Naive thymus-derived CD4-positive, alpha-beta T cell (primary cell): ENCODE measurements at regions not wholly inside any gene's neighbourhood (a gene's known extent, or its start where the extent isn't known, plus 50 kb on each side); places are given as distances from the start of the nearest gene placed in this dataset.

Experiments used
- ATAC-seq: fragments of 150-1000 bp; cut with Tn5 transposase; 2 replicates; pipeline ENCODE4 v1.10.0; 2021; ENCODE audit warnings: mild to moderate bottlenecking, moderate library complexity
- CTCF ChIA-PET: fragments of 350-600 bp; sonication (Branson Sonifier 250); formaldehyde crosslinking; loops from one replicate; lab custom pipeline; 2021; ENCODE audit warnings: antibody characterized with exemption; lab: Charles Lee
- POLR2A ChIA-PET: fragments of 350-600 bp; sonication (Branson Sonifier 250); formaldehyde crosslinking; loops from one replicate; lab custom pipeline; 2021; ENCODE audit warnings: antibody characterized with exemption, inconsistent platforms; lab: Charles Lee
- DNase-seq, 9 donors: peaks; one replicate each; pipeline versions ENCODE4 v3.0.0 to v3.0.0-alpha.2; 2020 to 2022; ENCODE audit warnings: mixed read lengths in 1 of 9
- H3K27ac ChIP-seq: one replicate; pipeline ENCODE4 v1.7.0; 2013; ENCODE audit warnings: mild to moderate bottlenecking, low read depth, low read length, moderate library complexity
- H3K27me3 ChIP-seq, 2 donors: one replicate each; pipeline ENCODE4 v1.7.0; 2013; ENCODE audit warnings: low read length in 2 of 2, mild to moderate bottlenecking in 2 of 2, moderate library complexity in 2 of 2; ENCODE audit not compliant: control insufficient read depth in 2 of 2, insufficient read depth in 2 of 2
- H3K36me3 ChIP-seq, 3 experiments: 1 replicate in 2 of 3; 2 replicates in 1 of 3; pipeline ENCODE4 v1.7.0; 2013; ENCODE audit warnings: low read length in 3 of 3, mild to moderate bottlenecking in 3 of 3, moderate library complexity in 1 of 3; ENCODE audit not compliant: insufficient read depth in 3 of 3, control insufficient read depth in 2 of 3
- H3K4me1 ChIP-seq, 2 donors: one replicate each; pipeline ENCODE4 v1.7.0; 2013; ENCODE audit warnings: low read length in 2 of 2, mild to moderate bottlenecking in 2 of 2, moderate library complexity in 1 of 2; ENCODE audit not compliant: control insufficient read depth in 2 of 2, insufficient read depth in 2 of 2
- H3K4me3 ChIP-seq: 2 replicates; pipeline ENCODE4 v1.7.0; 2013; ENCODE audit warnings: mild to moderate bottlenecking, low read length
- H3K9me3 ChIP-seq, 3 experiments: 1 replicate in 2 of 3; 2 replicates in 1 of 3; pipeline ENCODE4 v1.7.0; 2013; ENCODE audit warnings: low read length in 3 of 3; ENCODE audit not compliant: control insufficient read depth in 2 of 3
- H3K27ac Mint-ChIP-seq, 9 donors: one replicate each; pipeline ENCODE4 v1.8.0; 2020 to 2022; ENCODE audit warnings: mixed read lengths in 9 of 9, mild to moderate bottlenecking in 8 of 9, moderate library complexity in 5 of 9, inconsistent platforms in 2 of 9
- H3K27me3 Mint-ChIP-seq, 5 donors: one replicate each; pipeline ENCODE4 v1.8.0; 2021 to 2022; ENCODE audit warnings: mixed read lengths in 5 of 5, mild to moderate bottlenecking in 1 of 5
- H3K36me3 Mint-ChIP-seq, 5 donors: one replicate each; pipeline ENCODE4 v1.8.0; 2020 to 2022; ENCODE audit warnings: mixed read lengths in 5 of 5, mild to moderate bottlenecking in 3 of 5, inconsistent platforms in 1 of 5
- H3K4me1 Mint-ChIP-seq, 7 donors: one replicate each; pipeline ENCODE4 v1.8.0; 2020 to 2022; ENCODE audit warnings: mixed read lengths in 7 of 7, mild to moderate bottlenecking in 3 of 7, inconsistent platforms in 1 of 7
- H3K4me3 Mint-ChIP-seq, 10 donors: one replicate each; pipeline ENCODE4 v1.8.0; 2020 to 2022; ENCODE audit warnings: mild to moderate bottlenecking in 10 of 10, mixed read lengths in 10 of 10, moderate library complexity in 6 of 10, inconsistent platforms in 2 of 10
- H3K9me3 Mint-ChIP-seq, 11 donors: one replicate each; pipeline ENCODE4 v1.8.0; 2020 to 2022; ENCODE audit warnings: mixed read lengths in 11 of 11, mild to moderate bottlenecking in 4 of 11, inconsistent platforms in 1 of 11, moderate library complexity in 1 of 11
- intact Hi-C, 2 donors: fragments of 100-400 bp; cut with micrococcal nuclease; formaldehyde crosslinking; loops; one replicate each; pipeline ENCODE4 v1.15.1; 2023

- ChIA-PET CTCF (no interaction called here), POLR2A (no interaction called here)
- H3K36me3 Mint-ChIP-seq = peaks cover 0 to 5% (median 0%) of the 10 kb centered on the region in 5 donors
- Histone ChIP-seq H3K4me3 (no peak overlapping the region), H3K4me1 (no peaks in the 10 kb centered on the region), H3K36me3 (no peaks in the 10 kb centered on the region), H3K27ac (no peak overlapping the region), H3K27me3 (no peaks in the 10 kb centered on the region), H3K9me3 (no peaks in the 10 kb centered on the region)
- DNase-seq (no peak), ATAC-seq (no peak)
- H3K4me1 Mint-ChIP-seq = peaks cover 0 to 3% (median 0%) of the 10 kb centered on the region in 7 donors
- intact Hi-C loops = no loop called here
- no peak overlapping the region for H3K4me3 Mint-ChIP-seq
- peaks cover 0 to 29% (median 8%) of the 10 kb centered on the region in 11 donors for H3K9me3 Mint-ChIP-seq
- peaks cover 36 to 52% (median 42%) of the 10 kb centered on the region in 5 donors for H3K27me3 Mint-ChIP-seq
- H3K27ac Mint-ChIP-seq = no peak overlapping the region
Observed at GRCh38 chr10:69703766-69704630, 74.0 kb downstream of the FAM241B start.

GRCh38 chr10:69709366-69709941 lies 79.4 kb downstream of the FAM241B start:
- Mint-ChIP-seq H3K27me3 (peaks cover 21 to 66% (median 31%) of the 10 kb centered on the region in 5 donors), H3K9me3 (peaks cover 0 to 18% (median 3%) of the 10 kb centered on the region in 11 donors), H3K27ac (no peak overlapping the region), H3K36me3 (peaks cover 0 to under 1% (median 0%) of the 10 kb centered on the region in 5 donors), H3K4me3 (no peak overlapping the region), H3K4me1 (no peaks in the 10 kb centered on the region)
- H3K4me1 ChIP-seq = no peaks in the 10 kb centered on the region
- no peak overlapping the region for H3K4me3 ChIP-seq
- ATAC-seq (no peak), DNase-seq (no peak)
- intact Hi-C loops = no loop called here
- no peaks in the 10 kb centered on the region for H3K27me3 ChIP-seq
- ChIA-PET POLR2A (no interaction called here), CTCF (no interaction called here)
- no peak overlapping the region for H3K27ac ChIP-seq
- no peaks in the 10 kb centered on the region for H3K9me3 ChIP-seq
- no peaks in the 10 kb centered on the region for H3K36me3 ChIP-seq

- Mint-ChIP-seq H3K9me3 (peaks cover 0 to 10% (median under 1%) of the 10 kb centered on the region in 11 donors), H3K36me3 (no peaks in the 10 kb centered on the region), H3K27me3 (peaks cover 20 to 62% (median 31%) of the 10 kb centered on the region in 5 donors), H3K4me1 (no peaks in the 10 kb centered on the region), H3K4me3 (no peak overlapping the region), H3K27ac (no peak overlapping the region)
- Histone ChIP-seq H3K27me3 (no peaks in the 10 kb centered on the region), H3K27ac (no peak overlapping the region), H3K4me3 (no peak overlapping the region), H3K9me3 (no peaks in the 10 kb centered on the region), H3K4me1 (no peaks in the 10 kb centered on the region), H3K36me3 (no peaks in the 10 kb centered on the region)
- ATAC-seq (no peak), DNase-seq (no peak)
- POLR2A ChIA-PET = no interaction called here
- intact Hi-C loops = no loop called here
- CTCF ChIA-PET = no interaction called here
Observed at GRCh38 chr10:69710008-69710888, 80.2 kb downstream of the FAM241B start.

- POLR2A ChIA-PET = interaction anchor here (0.7 kb wide), 1 partner anchor 68 kb away, joined by 3 read pairs; no protein-coding TSS in a partner anchor
Observed at GRCh38 chr10:69712342-69712741, 82.3 kb downstream of the FAM241B start.

GRCh38 chr10:69714572-69714971 lies 84.5 kb downstream of the FAM241B start:
- Mint-ChIP-seq H3K4me1 (no peaks in the 10 kb centered on the region), H3K27ac (no peak overlapping the region), H3K36me3 (no peaks in the 10 kb centered on the region), H3K9me3 (no peaks in the 10 kb centered on the region), H3K4me3 (no peak overlapping the region), H3K27me3 (peaks cover 0 to 27% (median 10%) of the 10 kb centered on the region in 5 donors)
- POLR2A ChIA-PET = no interaction called here
- no peaks in the 10 kb centered on the region for H3K9me3 ChIP-seq
- H3K27ac ChIP-seq = no peak overlapping the region
- no peak overlapping the region for H3K4me3 ChIP-seq
- CTCF ChIA-PET = interaction anchor here (1.0 to 1.8 kb wide), 3 partner anchors 14 to 794 kb away, joined by 3 to 4 read pairs (median 3); no protein-coding TSS in a partner anchor
- DNase-seq = no peak
- intact Hi-C loops = no loop called here
- no peaks in the 10 kb centered on the region for H3K27me3 ChIP-seq
- H3K4me1 ChIP-seq = no peaks in the 10 kb centered on the region
- H3K36me3 ChIP-seq = no peaks in the 10 kb centered on the region
- no peak for ATAC-seq

More at GRCh38 chr10:69712342-69712741, 82.3 kb downstream of the FAM241B start:
- H3K27ac ChIP-seq = no peak overlapping the region
- no peaks in the 10 kb centered on the region for H3K4me1 ChIP-seq
- Mint-ChIP-seq H3K27ac (no peak overlapping the region), H3K4me3 (no peak overlapping the region), H3K4me1 (no peaks in the 10 kb centered on the region), H3K36me3 (no peaks in the 10 kb centered on the region), H3K9me3 (no peaks in the 10 kb centered on the region), H3K27me3 (peaks cover 4 to 45% (median 17%) of the 10 kb centered on the region in 5 donors)
- H3K27me3 ChIP-seq = no peaks in the 10 kb centered on the region
- no peak for DNase-seq
- no peaks in the 10 kb centered on the region for H3K36me3 ChIP-seq
- H3K9me3 ChIP-seq = no peaks in the 10 kb centered on the region
- intact Hi-C loops = no loop called here
- no peak for ATAC-seq
- CTCF ChIA-PET = interaction anchor here (0.7 kb wide), 1 partner anchor 11 kb away, joined by 3 read pairs; no protein-coding TSS in a partner anchor
- H3K4me3 ChIP-seq = no peak overlapping the region

GRCh38 chr10:69715156-69715898 lies 85.3 kb downstream of the FAM241B start:
- no peaks in the 10 kb centered on the region for H3K4me1 Mint-ChIP-seq
- H3K27me3 Mint-ChIP-seq = peaks cover 0 to 21% (median 14%) of the 10 kb centered on the region in 5 donors
- no peak for ATAC-seq
- no peaks in the 10 kb centered on the region for H3K27me3 ChIP-seq
- no peaks in the 10 kb centered on the region for H3K9me3 Mint-ChIP-seq
- H3K36me3 ChIP-seq = no peaks in the 10 kb centered on the region
- H3K36me3 Mint-ChIP-seq = no peaks in the 10 kb centered on the region
- no peak for DNase-seq
- intact Hi-C loops = no loop called here
- POLR2A ChIA-PET = no interaction called here
- CTCF ChIA-PET = interaction anchor here (1.0 to 1.8 kb wide), 5 partner anchors 15 to 793 kb away, joined by 3 to 4 read pairs (median 3); no protein-coding TSS in a partner anchor
- no peaks in the 10 kb centered on the region for H3K4me1 ChIP-seq
- H3K27ac Mint-ChIP-seq = no peak overlapping the region
- H3K27ac ChIP-seq = no peak overlapping the region
- H3K4me3 ChIP-seq = no peak overlapping the region
- no peaks in the 10 kb centered on the region for H3K9me3 ChIP-seq
- no peak overlapping the region for H3K4me3 Mint-ChIP-seq
